Ishikawa (cell line): ENCODE measurements at regions not wholly inside any gene's neighbourhood (a gene's known extent, or its start where the extent isn't known, plus 50 kb on each side); places are given as distances from the start of the nearest gene placed in this dataset.

Experiments
- CREB1 ChIP-seq: IDR thresholded peaks from 2 replicates; pipeline ENCODE4 v1.6.1; 2012; ENCODE audit warnings: low read depth
- EP300 ChIP-seq: IDR thresholded peaks from 2 replicates; pipeline ENCODE4 v1.6.1; 2012; ENCODE audit warnings: borderline replicate concordance
- FOXM1 ChIP-seq: IDR thresholded peaks from 2 replicates; pipeline ENCODE4 v1.6.1; 2012; ENCODE audit warnings: low read depth, borderline replicate concordance
- MAX ChIP-seq: IDR thresholded peaks from 2 replicates; pipeline ENCODE4 v1.6.1; 2012
- NFIC ChIP-seq: IDR thresholded peaks from 2 replicates; pipeline ENCODE4 v1.6.1; 2012
- RAD21 ChIP-seq: IDR thresholded peaks from 2 replicates; pipeline ENCODE4 v1.6.1; 2012; ENCODE audit warnings: low read depth
- TCF12 ChIP-seq: IDR thresholded peaks from 2 replicates; pipeline ENCODE4 v1.6.1; 2012; ENCODE audit warnings: low read depth
- TF ChIP-seq, protein P1 (sequence below): IDR thresholded peaks from 2 replicates; pipeline ENCODE4 v1.6.1; 2012; ENCODE audit warnings: low read depth, mild to moderate bottlenecking

DNA sequence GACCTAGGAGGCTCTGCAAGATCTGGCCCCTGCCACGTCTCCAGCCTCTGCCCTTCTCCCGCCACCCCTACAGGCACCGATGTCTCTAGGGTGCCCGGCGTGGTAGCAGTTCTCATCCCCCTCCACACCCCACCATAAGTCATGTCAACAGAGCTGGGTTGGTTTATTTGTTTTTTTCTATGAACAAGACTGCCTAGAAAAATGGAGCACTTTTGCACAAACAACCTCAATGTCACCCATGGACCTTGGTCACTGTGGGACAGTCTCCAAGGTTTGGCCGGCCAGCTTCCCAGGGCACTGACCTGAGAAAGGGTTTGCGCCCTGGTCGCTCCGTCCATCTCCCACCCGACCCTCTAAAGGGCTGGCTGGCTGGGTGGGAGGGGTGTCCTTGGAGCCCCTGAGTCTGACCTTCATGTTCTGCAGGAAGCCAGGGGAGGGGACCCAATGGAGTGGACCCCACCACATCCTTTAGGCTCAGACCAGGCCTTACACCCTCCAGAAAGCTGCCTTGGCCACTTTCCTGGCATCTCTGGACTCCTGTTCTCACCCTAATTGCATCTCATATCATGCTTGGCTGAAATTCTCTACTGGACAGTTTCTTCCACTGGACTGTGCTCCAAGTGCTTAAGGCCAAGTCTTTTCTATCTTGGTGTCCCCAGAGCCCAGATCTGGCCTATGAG, 104.8 kb upstream of the PTPN1 start:
- TF ChIP-seq, protein P1, sequence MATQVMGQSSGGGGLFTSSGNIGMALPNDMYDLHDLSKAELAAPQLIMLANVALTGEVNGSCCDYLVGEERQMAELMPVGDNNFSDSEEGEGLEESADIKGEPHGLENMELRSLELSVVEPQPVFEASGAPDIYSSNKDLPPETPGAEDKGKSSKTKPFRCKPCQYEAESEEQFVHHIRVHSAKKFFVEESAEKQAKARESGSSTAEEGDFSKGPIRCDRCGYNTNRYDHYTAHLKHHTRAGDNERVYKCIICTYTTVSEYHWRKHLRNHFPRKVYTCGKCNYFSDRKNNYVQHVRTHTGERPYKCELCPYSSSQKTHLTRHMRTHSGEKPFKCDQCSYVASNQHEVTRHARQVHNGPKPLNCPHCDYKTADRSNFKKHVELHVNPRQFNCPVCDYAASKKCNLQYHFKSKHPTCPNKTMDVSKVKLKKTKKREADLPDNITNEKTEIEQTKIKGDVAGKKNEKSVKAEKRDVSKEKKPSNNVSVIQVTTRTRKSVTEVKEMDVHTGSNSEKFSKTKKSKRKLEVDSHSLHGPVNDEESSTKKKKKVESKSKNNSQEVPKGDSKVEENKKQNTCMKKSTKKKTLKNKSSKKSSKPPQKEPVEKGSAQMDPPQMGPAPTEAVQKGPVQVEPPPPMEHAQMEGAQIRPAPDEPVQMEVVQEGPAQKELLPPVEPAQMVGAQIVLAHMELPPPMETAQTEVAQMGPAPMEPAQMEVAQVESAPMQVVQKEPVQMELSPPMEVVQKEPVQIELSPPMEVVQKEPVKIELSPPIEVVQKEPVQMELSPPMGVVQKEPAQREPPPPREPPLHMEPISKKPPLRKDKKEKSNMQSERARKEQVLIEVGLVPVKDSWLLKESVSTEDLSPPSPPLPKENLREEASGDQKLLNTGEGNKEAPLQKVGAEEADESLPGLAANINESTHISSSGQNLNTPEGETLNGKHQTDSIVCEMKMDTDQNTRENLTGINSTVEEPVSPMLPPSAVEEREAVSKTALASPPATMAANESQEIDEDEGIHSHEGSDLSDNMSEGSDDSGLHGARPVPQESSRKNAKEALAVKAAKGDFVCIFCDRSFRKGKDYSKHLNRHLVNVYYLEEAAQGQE: no peak
- TF ChIP-seq CREB1 (no peak), FOXM1 (no peak), NFIC (no peak), EP300 (no peak), MAX (no peak), RAD21 (no peak), TCF12 (no peak)
